Left kidney (tissue), 1 donor: ENCODE measurements at regions not wholly inside any gene's neighbourhood (a gene's known extent, or its start where the extent isn't known, plus 50 kb on each side); places are given as distances from the start of the nearest gene placed in this dataset.

Experiments
- DNase-seq: peaks from one replicate; pipeline ENCODE4 v3.0.0-alpha.2; 2013

DNA sequence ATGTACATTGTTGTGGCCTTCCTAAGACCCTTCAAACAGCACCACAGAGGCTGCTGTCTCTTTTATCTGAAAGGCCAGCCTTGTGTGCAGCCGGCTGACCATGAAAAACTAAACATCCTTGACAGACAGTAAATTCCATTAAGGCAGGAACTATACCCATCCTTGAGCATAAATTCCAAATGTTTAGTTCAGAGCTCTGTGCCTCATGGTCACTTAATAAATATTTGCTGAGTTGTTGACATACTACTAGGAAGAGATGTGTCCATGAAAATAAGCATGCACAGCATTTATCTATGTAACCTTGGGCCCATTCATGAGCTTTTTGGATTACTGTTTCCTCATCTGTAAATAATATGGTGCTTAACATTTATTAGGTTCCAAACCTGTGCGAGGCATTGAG is 424.8 kb downstream of the HRH4 start:
- no peak for DNase-seq

DNA sequence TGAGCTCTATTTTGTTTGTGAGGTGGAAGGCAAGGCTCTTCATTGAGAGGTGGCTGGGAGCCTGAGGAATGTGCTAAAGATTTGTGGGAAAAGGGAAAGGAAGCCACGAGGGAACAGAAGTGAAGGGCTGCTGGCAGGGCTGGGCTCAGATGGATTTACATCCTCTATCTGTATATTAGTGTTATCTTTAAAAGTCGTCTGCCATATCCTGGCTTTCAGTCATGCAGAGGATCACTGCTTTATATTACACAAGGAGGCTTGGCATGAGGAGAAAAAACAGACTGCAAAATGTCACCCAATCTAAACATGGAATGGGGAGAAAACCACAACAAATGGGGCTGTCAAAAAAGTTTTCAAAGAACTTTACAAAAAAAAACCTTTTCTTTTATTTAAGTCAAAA is 434.4 kb downstream of the HRH4 start:
- no peak for DNase-seq

GRCh38 chr18:24897461-24897860 is 437.0 kb downstream of the HRH4 start:
- DNase-seq = no peak

GRCh38 chr18:24910221-24910620 is 441.7 kb downstream of the ZNF521 start:
- DNase-seq = no peak

- DNase-seq = no peak
These were observed 438.3 kb downstream of the ZNF521 start for GRCh38 chr18:24913507-24914170.

DNA sequence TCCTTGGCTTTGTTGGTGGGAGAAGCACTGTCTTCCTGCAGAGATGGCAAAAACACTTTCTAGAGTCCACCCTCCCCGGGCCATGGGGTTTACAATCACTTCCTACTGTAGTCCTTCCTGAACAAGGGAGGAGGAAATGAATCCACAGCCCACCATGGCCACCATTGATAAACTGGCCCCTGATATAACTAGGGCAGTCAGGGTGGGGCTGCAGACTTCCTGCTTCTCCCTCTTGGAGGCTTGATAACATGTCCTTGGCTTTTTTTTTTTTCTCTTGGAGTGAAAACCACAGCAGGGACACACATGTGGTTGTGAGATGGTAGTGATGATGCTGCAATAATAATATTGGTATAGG is 437.8 kb downstream of the ZNF521 start:
- no peak for DNase-seq

DNA sequence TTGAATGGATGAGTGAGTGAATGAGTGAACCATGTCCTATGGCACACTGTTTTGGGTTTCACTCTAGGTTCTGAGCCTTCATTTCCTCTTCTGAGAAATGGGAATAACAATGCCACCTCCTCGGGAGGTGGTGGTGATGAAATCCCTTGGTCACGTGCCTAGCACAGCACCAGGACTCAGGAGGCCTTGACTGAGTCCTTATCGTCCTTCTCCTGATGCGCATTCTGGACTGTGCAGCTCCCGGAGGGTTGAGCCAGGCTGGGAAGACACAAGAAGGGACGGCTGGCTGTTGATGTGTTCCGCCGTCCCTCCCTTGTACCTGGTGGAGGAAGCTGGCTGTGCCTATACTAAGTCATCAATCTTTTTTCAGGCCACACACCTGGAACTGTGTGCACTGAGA is 437.3 kb downstream of the ZNF521 start:
- no peak for DNase-seq

GRCh38 chr18:24915547-24915946 is 436.4 kb downstream of the ZNF521 start:
- DNase-seq = no peak

DNA sequence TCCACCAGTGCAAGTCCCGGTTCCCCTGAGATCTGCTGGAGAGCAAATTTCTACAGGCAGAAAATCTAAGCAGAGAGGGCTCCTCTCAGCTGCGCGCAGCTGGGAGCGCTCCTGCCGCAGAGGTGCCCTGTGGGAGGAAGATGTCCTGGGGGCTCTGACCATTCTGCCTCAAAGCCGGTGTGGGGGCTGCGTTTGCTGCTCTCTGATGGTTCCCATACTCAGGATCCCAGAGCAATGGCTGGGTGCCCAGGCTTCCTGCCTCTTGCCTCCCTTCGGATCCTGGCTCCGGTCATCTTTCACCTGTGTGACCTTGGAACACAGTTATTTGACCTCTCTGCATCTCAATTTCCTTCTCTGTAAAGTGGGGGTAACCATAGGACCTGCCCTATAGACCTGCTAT is 434.2 kb downstream of the ZNF521 start:
- DNase-seq = no peak

DNA sequence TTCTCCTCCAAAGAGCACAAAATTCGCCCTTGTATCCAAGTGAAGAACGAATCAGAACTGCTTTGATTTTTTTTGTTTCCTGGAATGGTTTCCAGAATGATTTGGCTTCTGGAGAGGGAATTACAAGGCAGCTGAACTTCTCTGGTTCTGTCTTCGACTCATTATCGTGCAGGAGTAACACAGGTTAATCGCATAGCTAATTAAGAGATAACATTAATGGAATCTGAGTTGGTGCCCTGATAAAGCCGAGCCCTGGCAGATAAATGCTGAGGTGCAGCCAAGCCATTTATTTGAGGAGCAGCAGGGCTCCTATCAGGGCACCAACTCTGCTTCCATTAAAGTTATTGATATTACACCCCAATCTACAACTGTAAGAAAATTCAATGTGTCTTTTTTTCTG is 433.7 kb downstream of the ZNF521 start:
- no peak for DNase-seq

DNA sequence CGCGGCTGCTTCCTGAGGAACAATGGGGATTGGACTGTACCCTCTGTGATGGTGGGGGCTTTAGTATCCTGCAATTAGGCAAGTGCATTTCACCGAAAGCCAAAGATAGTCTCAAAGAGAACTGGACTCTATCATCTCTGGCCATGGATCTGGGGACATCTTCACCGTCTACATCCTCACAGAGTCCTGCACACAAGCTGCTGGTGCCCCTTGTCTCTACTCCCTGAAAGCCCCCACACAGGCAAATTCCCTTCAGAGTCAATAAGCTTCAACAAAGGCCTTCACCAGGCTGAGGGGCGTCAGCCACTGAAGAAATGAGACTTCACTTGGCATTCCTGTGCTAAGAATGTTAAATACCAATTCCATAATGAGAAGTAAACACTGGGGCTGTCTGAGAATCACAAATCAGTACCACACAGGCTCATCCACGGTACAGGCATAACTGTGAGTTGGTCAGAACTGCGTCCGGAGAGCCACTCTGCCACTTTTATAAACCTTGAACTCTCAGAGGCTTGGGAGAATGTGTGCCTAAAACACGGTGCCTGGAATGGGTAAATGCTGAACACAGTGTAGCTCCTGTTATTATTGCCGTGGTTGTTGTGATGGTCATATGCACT is 432.7 kb downstream of the ZNF521 start:
- DNase-seq = no peak

- no peak for DNase-seq
These were observed 429.5 kb downstream of the ZNF521 start for GRCh38 chr18:24922491-24922890.

GRCh38 chr18:24923138-24923537 is 428.8 kb downstream of the ZNF521 start:
- DNase-seq = no peak

DNA sequence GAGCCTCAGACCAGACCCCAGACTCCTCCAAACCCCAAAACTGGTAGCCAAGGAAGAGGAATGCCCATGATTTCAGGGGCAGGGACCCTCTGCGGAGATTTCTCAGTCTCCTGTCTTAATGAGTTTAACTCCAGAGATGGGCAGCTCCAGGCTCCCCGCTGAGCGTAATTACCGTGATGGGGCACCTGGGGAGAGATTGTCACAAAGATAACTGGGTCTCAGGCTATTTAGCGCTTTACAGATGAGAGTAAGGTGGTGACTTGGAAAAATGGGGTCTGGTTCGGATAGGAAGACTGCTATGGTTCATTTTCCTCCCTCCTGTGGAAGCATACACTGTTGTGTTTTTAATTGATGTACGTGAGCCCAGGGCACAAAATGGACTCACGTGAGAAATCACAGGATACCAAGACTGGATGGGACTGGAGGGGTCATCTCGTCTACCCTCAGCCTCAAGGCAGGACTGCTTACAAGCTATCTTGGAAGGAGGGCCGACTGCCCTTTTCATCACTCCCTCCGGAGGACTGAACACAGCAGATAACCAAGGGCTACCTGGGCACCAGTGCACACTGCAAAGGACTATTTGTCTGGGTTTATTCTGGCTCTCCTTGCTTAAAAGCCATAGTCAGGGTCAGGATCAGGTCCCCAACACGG is 427.8 kb downstream of the ZNF521 start:
- DNase-seq = no peak

GRCh38 chr18:24926649-24927048 is 425.3 kb downstream of the ZNF521 start:
- no peak for DNase-seq

DNA sequence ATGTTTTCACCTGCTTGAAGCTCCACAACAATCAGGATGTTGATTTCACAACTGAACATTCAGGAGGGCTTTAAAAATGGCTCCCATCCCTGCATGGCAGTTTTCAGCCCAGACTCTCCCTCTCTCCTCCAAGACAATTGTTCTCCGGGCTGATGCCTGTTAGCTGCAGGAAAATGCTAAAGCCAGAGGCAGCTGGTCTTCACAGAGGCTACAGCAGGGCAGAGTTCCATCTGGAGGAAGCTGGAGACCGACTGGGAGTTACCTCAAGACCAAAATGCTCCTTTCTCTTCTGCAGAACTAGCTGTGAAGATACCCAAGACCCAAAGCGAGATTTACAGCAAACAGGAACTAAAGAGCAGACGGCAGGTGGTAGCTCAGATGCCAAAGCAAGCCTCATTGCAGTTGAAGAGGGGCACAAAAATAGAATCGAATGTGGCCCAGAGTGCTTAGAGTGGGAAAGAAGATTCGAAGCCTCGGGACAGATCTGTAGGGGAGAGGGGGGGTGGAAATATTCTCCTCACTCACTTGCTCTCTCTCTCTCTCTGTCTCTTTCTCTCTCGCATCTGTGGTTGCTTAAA is 423.6 kb downstream of the ZNF521 start:
- DNase-seq = no peak

- DNase-seq = no peak
These were observed 421.5 kb downstream of the ZNF521 start for GRCh38 chr18:24930478-24930877.

GRCh38 chr18:24930971-24931370 is 421.0 kb downstream of the ZNF521 start:
- DNase-seq = no peak

DNA sequence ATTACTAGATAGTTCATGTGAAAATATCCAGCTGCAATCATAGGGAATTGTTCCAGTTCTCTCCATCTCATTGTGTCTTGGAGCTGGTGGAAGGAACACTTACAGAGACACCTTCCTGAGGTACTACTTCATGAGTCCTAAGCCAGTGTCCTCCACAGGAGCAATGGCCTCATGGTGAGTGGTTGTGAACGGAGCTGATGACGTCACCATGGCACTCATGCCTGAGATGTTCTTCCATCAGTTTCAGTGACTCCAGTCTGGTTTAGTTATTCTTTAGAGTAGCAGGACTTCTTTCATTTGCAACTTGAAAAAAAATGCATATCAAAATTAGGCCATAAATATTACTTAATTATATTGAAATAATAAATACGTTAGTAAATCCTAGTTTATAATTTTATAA is 418.6 kb downstream of the ZNF521 start:
- DNase-seq = no peak

DNA sequence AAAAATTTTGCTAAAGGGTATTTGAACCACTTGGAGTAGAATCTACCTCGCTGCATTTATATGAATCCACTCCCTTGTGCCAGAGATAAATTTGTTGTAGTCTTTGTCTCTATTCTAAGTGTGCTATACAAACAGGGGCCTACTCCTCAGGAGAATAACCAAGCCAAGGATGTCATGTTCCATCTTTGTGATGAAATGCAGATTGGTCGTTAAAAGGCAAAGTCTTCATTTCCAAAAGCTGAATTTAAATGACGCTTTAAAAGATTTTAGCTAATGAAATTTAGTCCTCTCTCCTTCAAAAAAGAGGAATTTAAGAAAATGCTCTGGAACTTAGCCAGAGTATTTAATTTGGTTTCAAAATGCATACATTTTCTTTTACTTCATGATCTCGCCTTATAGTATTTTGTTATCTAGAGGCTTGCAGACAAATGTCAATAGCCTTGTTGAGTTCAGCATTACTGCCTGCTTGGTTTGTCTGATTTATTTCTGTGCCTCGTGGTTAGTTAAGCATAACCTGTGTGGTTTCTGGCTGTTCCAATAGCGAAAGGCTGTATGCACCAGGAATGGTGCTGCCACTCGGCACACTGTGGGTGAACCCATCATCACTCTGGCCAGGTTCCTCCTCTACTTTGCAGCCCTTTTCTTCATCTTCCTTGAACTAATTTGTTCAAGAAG is 417.6 kb downstream of the ZNF521 start:
- DNase-seq = no peak

- DNase-seq = no peak
These were observed 417.0 kb downstream of the ZNF521 start for GRCh38 chr18:24935008-24935407.

DNA sequence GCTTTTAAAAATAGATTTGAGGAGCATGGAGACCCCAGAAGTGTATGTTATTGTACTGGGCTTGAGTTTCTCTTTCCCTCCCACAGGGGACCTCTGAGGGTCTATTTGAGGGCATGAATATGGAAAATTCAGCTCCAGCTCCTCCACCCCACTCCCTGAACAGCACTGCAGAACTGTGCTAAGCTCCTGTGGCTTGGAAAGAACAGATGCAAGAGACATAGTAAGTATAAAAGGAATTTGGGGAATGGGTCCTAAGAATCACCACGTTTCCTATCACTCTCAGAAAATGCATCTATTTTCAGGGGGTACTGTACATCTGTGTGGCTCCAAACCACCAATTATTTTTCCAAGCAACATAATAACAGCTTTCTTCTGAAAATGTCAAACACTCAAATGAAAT is 416.1 kb downstream of the ZNF521 start:
- no peak for DNase-seq

GRCh38 chr18:24936691-24937090 is 415.3 kb downstream of the ZNF521 start:
- DNase-seq = no peak
